ENCODE measurements at regions not wholly inside any gene's neighbourhood (a gene's known extent, or its start where the extent isn't known, plus 50 kb on each side); places are given as distances from the start of the nearest gene placed in this dataset.

DNA sequence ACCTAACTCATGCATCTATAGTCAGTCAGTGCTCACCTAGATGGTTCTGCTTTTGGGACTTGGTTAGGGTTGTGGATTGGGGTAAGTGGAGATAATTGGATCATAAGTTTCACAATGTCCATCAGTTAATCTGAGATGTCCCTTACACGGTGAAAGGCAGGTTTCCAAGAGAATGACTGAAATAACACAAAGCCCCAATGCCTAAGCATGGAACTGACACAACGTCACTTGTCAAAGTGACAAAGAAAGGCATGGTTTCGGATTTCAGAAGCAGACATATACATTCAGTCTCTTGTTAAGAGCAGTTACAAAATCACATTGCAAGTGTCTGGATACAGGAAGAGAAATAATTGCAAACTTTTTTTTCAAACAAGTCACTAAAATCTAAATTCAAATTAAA lies 1456.9 kb downstream of the TECRL start:
- DNase-seq: no peak
- intact Hi-C loops (cut with micrococcal nuclease; ENCODE audit: unreplicated experiment): no loop called here
- no TSS peak for BruUV-seq (replicated peaks)
- CTCF ChIA-PET: no interaction called here
- TF ChIP-seq, protein P1, sequence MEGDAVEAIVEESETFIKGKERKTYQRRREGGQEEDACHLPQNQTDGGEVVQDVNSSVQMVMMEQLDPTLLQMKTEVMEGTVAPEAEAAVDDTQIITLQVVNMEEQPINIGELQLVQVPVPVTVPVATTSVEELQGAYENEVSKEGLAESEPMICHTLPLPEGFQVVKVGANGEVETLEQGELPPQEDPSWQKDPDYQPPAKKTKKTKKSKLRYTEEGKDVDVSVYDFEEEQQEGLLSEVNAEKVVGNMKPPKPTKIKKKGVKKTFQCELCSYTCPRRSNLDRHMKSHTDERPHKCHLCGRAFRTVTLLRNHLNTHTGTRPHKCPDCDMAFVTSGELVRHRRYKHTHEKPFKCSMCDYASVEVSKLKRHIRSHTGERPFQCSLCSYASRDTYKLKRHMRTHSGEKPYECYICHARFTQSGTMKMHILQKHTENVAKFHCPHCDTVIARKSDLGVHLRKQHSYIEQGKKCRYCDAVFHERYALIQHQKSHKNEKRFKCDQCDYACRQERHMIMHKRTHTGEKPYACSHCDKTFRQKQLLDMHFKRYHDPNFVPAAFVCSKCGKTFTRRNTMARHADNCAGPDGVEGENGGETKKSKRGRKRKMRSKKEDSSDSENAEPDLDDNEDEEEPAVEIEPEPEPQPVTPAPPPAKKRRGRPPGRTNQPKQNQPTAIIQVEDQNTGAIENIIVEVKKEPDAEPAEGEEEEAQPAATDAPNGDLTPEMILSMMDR (IDR thresholded peaks at IDR 0.05; ENCODE audit: unreplicated experiment): no peak
- Mint-ChIP-seq H3K9me3 (ENCODE audit: low read depth, unreplicated experiment) (no peaks in the 10 kb centered on the region), H3K27me3 (ENCODE audit: unreplicated experiment) (no peaks in the 10 kb centered on the region), H3K27ac (ENCODE audit: unreplicated experiment) (no peak overlapping the region), H3K36me3 (ENCODE audit: insufficient read depth, unreplicated experiment) (no peaks in the 10 kb centered on the region), H3K4me1 (ENCODE audit: low read depth, unreplicated experiment) (no peaks in the 10 kb centered on the region), H3K4me3 (ENCODE audit: low read depth, unreplicated experiment) (no peak overlapping the region)

DNA sequence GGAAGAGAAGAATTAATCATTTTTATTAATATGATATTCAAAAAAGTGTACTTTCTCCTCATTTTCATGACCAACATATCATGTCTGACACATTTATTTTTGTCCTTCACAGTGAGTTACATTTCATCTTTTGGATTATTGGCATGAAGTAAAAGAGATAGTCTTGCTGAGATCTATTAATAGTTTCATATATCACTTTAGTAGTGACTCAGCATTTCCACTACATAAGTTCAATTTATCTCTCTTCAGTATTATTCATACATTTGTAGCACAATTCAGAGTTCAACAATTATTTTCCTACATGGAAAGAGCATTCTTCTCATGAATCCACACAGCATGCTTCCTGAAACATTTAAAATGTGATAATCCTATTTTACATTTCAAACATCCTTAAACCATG lies 1461.1 kb downstream of the TECRL start:
- no peak for DNase-seq
- H3K9me3 Mint-ChIP-seq (ENCODE audit: low read depth, unreplicated experiment): peaks cover 4% of the 10 kb centered on the region
- no peaks in the 10 kb centered on the region for H3K27me3 Mint-ChIP-seq (ENCODE audit: unreplicated experiment)
- BruUV-seq (replicated peaks): no TSS peak
- H3K36me3 Mint-ChIP-seq (ENCODE audit: insufficient read depth, unreplicated experiment): no peaks in the 10 kb centered on the region
- intact Hi-C loops (cut with micrococcal nuclease; ENCODE audit: unreplicated experiment): no loop called here
- no peaks in the 10 kb centered on the region for H3K4me1 Mint-ChIP-seq (ENCODE audit: low read depth, unreplicated experiment)
- no peak overlapping the region for H3K27ac Mint-ChIP-seq (ENCODE audit: unreplicated experiment)
- no peak overlapping the region for H3K4me3 Mint-ChIP-seq (ENCODE audit: low read depth, unreplicated experiment)
- TF ChIP-seq, protein P1 (IDR thresholded peaks at IDR 0.05; ENCODE audit: unreplicated experiment): no peak
- CTCF ChIA-PET: no interaction called here

DNA sequence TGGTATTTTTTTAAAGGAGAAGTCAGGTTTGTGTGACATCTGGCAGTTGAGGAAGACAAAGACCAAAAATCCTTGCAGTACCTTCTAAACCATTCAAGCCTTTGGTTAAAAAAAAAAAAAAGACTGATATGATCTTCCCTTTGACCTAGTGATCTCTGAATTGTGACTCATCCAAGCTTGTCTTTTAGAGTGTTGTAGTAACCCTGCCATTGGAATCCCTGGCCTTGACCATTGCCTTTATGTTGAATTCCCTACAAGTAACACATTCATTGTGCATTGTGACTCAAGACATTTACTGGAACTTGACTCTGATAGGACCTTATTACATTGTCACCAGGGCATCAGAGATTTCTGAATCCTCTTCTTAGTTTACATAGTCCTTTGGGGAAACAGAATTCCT lies 1469.0 kb downstream of the TECRL start:
- Mint-ChIP-seq H3K36me3 (ENCODE audit: insufficient read depth, unreplicated experiment) (no peaks in the 10 kb centered on the region), H3K27me3 (ENCODE audit: unreplicated experiment) (no peaks in the 10 kb centered on the region), H3K4me1 (ENCODE audit: low read depth, unreplicated experiment) (no peaks in the 10 kb centered on the region), H3K4me3 (ENCODE audit: low read depth, unreplicated experiment) (no peak overlapping the region), H3K9me3 (ENCODE audit: low read depth, unreplicated experiment) (peaks cover 19% of the 10 kb centered on the region), H3K27ac (ENCODE audit: unreplicated experiment) (no peak overlapping the region)
- no peak for DNase-seq
- intact Hi-C loops (cut with micrococcal nuclease; ENCODE audit: unreplicated experiment): no loop called here
- TF ChIP-seq, protein P1 (IDR thresholded peaks at IDR 0.05; ENCODE audit: unreplicated experiment): no peak
- no TSS peak for BruUV-seq (replicated peaks)
- CTCF ChIA-PET: no interaction called here

DNA sequence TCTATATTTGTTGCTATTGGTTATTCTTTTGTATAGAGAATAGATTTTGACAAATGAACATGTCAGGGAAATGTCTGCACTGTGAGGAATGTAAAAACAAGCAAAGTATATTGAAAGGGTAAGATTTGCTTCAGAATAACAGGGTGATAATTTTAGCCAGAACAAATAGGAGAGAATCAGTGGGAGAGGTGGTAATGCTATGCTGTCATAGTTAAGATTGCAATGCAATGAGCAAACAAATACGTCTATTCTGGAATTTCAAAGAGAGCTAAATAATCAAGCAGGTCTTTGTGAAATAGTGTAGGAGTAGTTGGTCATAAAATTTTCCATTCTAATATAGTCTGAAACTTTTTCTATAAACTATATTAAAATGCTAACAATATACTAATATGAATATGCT lies 1478.4 kb downstream of the TECRL start:
- H3K27me3 Mint-ChIP-seq (ENCODE audit: unreplicated experiment): no peaks in the 10 kb centered on the region
- no TSS peak for BruUV-seq (replicated peaks)
- CTCF ChIA-PET: no interaction called here
- no peak for DNase-seq
- H3K36me3 Mint-ChIP-seq (ENCODE audit: insufficient read depth, unreplicated experiment): no peaks in the 10 kb centered on the region
- H3K27ac Mint-ChIP-seq (ENCODE audit: unreplicated experiment): no peak overlapping the region
- H3K4me3 Mint-ChIP-seq (ENCODE audit: low read depth, unreplicated experiment): no peak overlapping the region
- TF ChIP-seq, protein P1 (IDR thresholded peaks at IDR 0.05; ENCODE audit: unreplicated experiment): no peak
- intact Hi-C loops (cut with micrococcal nuclease; ENCODE audit: unreplicated experiment): no loop called here
- peaks cover 11% of the 10 kb centered on the region for H3K9me3 Mint-ChIP-seq (ENCODE audit: low read depth, unreplicated experiment)
- H3K4me1 Mint-ChIP-seq (ENCODE audit: low read depth, unreplicated experiment): no peaks in the 10 kb centered on the region

GRCh38 chr4:62928483-62928882 lies 1480.8 kb downstream of the TECRL start:
- no TSS peak for BruUV-seq (replicated peaks)
- Mint-ChIP-seq H3K27me3 (ENCODE audit: unreplicated experiment) (no peaks in the 10 kb centered on the region), H3K36me3 (ENCODE audit: insufficient read depth, unreplicated experiment) (no peaks in the 10 kb centered on the region), H3K9me3 (ENCODE audit: low read depth, unreplicated experiment) (peaks cover 7% of the 10 kb centered on the region), H3K27ac (ENCODE audit: unreplicated experiment) (no peak overlapping the region), H3K4me3 (ENCODE audit: low read depth, unreplicated experiment) (no peak overlapping the region), H3K4me1 (ENCODE audit: low read depth, unreplicated experiment) (no peaks in the 10 kb centered on the region)
- no peak for DNase-seq
- CTCF ChIA-PET: no interaction called here
- TF ChIP-seq, protein P1 (IDR thresholded peaks at IDR 0.05; ENCODE audit: unreplicated experiment): no peak
- intact Hi-C loops (cut with micrococcal nuclease; ENCODE audit: unreplicated experiment): no loop called here
